Limb (tissue), 2 donors: ENCODE measurements at regions not wholly inside any gene's neighbourhood (a gene's known extent, or its start where the extent isn't known, plus 50 kb on each side); places are given as distances from the start of the nearest gene placed in this dataset.

Source experiments
- DNase-seq, 2 donors: peaks; one replicate each; pipeline ENCODE4 v3.0.0-alpha.2; 2016; ENCODE audit errors: extremely low spot score in 2 of 2

- DNase-seq: no peak
Observed at GRCh38 chr1:182128502-182128901, 67.0 kb upstream of the ZNF648 start.

- no peak for DNase-seq
Observed at GRCh38 chr1:182127656-182128055, 66.1 kb upstream of the ZNF648 start.

GRCh38 chr1:182126272-182126800, 64.8 kb upstream of the ZNF648 start:
- no peak for DNase-seq

DNA sequence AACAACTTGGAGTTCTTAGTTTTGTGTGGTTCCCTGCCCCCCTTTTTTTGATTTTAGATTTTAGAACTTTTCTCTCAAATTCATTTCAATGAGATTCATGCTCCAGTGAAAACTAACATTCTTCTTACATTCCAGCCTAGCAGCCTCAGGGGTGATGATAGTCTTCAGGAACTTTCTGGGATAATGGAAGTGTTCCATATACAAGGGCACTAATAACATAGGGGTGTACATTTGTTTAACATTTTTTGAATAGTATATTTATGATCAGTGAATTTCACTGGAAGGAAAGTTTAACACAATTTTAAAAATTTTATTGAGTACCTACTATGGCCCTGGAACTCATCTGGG, 61.4 kb upstream of the ZNF648 start:
- DNase-seq: no peak

- DNase-seq: peak in 1 of 2 donors; percentile 14
Observed at GRCh38 chr1:182122256-182122912, 60.9 kb upstream of the ZNF648 start.

DNA sequence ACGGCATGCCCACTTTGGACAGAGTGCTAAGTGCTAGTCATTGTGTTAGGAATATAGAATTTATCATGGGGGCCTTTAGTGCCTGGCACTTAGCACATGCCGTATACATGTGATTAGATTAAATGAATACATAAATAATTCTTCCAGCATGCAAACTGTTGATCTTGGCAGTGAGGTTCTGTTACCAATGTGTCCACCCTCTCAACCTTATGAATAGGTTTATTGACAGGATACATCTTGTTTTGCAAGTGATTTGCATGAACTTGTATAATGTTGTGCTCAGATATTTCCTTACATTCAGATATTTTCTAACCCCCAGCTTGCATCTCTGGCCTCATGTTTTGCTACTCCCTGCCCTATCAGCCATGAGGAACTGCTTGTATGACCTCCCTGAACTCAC, 60.3 kb upstream of the ZNF648 start:
- no peak for DNase-seq

- DNase-seq: no peak
Observed at GRCh38 chr1:182120411-182121258, 59.1 kb upstream of the ZNF648 start.

GRCh38 chr1:182119631-182120030, 58.1 kb upstream of the ZNF648 start:
- no peak for DNase-seq

GRCh38 chr1:182118851-182119250, 57.3 kb upstream of the ZNF648 start:
- no peak for DNase-seq

- DNase-seq: no peak
Observed at GRCh38 chr1:182114627-182115023, 53.1 kb upstream of the ZNF648 start.

DNA sequence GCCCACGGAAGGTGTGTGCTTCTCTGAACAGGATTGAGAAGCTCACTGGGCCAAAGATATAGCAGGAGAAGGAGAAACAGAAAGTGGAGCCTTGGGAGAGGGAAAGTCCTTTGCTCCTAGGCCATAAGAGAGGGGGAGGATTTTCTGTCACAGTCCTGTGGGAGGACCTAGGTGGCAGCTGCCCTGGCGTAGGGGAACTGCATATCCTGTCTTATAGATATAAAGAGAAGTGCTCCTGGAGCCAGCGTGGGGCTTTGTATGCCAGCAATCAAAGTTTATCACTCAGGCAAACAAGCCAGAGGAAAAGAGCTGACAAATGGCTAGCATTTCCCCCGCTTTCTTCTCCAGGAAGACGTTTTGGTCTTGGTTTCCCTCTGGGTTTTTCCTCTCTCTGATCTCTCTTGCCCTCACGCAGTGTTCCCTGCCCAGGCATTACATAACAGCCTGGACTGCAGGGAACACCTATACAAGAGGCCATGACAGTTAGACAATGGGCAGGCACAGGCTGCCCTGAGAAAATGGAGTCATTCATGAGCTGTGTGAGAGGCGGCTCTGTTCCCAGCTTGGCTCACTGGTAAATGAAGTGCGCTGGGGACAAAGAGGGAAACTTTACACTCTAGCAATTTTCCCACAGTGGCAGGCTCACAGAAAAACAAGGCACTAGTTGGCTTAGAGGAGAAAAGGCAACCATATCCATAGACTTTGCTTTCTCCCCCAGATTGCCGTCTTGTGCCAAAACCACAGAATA, 52.5 kb upstream of the ZNF648 start:
- peak in 1 of 2 donors; percentile 51 for DNase-seq

- no peak for DNase-seq
Observed at GRCh38 chr1:182111496-182111895, 50.0 kb upstream of the ZNF648 start.
